ENCODE measurements at regions not wholly inside any gene's neighbourhood (a gene's known extent, or its start where the extent isn't known, plus 50 kb on each side); places are given as distances from the start of the nearest gene placed in this dataset.

DNA sequence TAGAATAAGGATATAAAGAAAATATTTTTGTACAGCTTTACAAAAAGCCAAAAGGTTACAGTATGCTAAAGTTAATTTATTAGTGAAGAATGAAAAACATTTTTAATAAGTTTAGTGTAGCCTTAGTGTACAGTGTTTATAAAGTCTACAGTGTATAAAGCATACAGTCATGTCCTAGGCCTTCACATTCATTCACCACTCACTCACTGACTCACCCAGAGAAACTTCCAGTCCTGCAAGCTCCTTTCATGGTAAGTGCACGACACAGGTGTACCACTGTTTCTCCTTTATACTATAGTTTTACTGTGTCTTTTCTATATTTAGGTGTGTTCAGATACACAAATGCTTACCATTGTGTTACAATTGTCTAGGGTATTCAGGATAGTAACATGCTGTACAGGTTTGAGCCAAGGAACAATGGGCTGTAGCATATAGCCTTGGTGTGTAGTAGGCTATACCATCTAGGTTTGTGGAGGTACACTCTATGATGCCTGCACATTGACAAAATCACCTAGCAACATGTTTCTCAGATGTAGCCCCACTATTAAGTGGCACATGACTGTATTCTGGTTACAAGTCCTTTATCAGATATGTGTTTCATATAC, 197.1 kb upstream of the KBTBD8 start:
- Histone ChIP-seq H3K27me3 (ENCODE audit: insufficient read depth, poor library complexity, severe bottlenecking) (no peaks in the 10 kb centered on the region), H3K27ac (ENCODE audit: poor library complexity, severe bottlenecking) (no peak overlapping the region), H3K4me1 (ENCODE audit: insufficient read depth, poor library complexity, severe bottlenecking) (no peaks in the 10 kb centered on the region), H3K9me3 (ENCODE audit: severe bottlenecking) (no peaks in the 10 kb centered on the region), H3K36me3 (ENCODE audit: low read depth) (no peaks in the 10 kb centered on the region), H3K4me3 (ENCODE audit: severe bottlenecking) (no peak overlapping the region)
- TF ChIP-seq, protein P1, sequence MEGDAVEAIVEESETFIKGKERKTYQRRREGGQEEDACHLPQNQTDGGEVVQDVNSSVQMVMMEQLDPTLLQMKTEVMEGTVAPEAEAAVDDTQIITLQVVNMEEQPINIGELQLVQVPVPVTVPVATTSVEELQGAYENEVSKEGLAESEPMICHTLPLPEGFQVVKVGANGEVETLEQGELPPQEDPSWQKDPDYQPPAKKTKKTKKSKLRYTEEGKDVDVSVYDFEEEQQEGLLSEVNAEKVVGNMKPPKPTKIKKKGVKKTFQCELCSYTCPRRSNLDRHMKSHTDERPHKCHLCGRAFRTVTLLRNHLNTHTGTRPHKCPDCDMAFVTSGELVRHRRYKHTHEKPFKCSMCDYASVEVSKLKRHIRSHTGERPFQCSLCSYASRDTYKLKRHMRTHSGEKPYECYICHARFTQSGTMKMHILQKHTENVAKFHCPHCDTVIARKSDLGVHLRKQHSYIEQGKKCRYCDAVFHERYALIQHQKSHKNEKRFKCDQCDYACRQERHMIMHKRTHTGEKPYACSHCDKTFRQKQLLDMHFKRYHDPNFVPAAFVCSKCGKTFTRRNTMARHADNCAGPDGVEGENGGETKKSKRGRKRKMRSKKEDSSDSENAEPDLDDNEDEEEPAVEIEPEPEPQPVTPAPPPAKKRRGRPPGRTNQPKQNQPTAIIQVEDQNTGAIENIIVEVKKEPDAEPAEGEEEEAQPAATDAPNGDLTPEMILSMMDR (IDR thresholded peaks at IDR 0.05; ENCODE audit: poor library complexity, severe bottlenecking) = no peak
- ATAC-seq (ENCODE audit: low read depth) = peak; percentile 82
- no peak for DNase-seq (ENCODE audit: low spot score)

DNA sequence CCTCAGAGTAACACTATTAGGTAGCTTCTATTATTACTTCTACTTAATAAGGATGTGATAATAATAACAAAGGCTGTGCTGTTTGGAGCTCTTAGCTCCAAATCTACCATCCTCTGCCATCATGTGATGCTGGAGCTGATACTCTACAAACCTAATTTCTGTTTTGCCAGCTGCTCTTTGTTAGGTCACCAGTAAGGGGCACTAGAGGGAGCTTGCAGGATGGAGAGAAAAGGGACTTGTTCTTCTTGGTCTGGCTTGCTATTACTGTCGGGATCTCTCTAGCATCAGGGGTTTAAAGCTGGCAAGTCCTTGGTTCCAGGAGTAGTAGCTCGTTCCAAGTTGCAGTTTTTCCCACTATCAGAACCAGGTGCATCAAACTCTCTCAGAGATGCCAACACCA, 194.9 kb upstream of the KBTBD8 start:
- Histone ChIP-seq H3K9me3 (ENCODE audit: severe bottlenecking) (no peaks in the 10 kb centered on the region), H3K36me3 (ENCODE audit: low read depth) (no peaks in the 10 kb centered on the region), H3K27me3 (ENCODE audit: insufficient read depth, poor library complexity, severe bottlenecking) (no peaks in the 10 kb centered on the region), H3K27ac (ENCODE audit: poor library complexity, severe bottlenecking) (no peak overlapping the region), H3K4me1 (ENCODE audit: insufficient read depth, poor library complexity, severe bottlenecking) (no peaks in the 10 kb centered on the region), H3K4me3 (ENCODE audit: severe bottlenecking) (no peak overlapping the region)
- TF ChIP-seq, protein P1 (IDR thresholded peaks at IDR 0.05; ENCODE audit: poor library complexity, severe bottlenecking) = no peak
- DNase-seq (ENCODE audit: low spot score) = no peak
- ATAC-seq (ENCODE audit: low read depth) = no peak

DNA sequence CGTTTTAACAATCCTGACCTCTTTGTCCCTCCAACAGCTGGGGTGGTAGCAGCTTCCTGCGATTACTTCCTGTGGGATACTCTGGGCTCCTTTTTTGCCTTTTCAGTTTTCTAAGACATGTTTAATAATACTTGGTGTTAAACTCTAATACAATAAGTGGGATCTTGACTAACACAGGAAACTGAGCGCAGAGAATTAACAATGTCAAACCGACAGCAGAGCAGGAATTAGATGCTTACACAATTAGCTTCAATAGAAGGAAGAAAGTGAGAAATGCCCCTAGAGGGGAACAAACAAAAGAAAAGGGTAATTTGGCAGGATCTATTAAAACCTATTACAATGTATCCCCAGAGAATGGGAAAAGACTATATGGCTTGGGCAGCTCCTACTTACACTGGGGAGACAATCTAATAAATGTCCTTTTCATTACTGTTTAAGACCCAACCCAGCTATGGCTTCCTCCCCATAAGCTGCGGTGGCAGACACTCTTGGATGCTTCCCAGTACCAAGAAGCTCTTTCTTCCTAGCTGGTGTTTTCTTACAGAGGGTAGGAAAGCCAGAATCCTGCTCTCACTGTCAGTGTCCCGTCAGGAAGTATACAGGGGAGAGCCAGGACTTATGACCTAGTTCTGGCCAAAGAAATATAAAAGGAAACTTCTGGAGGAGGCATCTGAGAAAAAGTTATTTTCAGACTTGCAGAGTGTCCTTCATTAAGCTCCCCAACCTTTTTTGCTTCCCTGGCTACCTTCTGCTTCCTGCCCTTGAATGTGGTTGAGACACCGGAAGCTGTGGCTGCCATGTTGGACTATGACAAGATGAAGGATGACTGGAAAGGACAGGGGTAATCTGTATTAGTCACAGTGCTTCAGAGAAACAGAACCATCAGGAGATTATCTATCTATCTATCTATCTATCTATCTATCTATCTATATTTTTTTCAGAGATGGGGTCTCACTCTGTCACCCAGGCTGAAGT, 194.1 kb upstream of the KBTBD8 start:
- H3K4me1 ChIP-seq (ENCODE audit: insufficient read depth, poor library complexity, severe bottlenecking) = no peaks in the 10 kb centered on the region
- H3K36me3 ChIP-seq (ENCODE audit: low read depth) = no peaks in the 10 kb centered on the region
- ATAC-seq (ENCODE audit: low read depth) (no peak), DNase-seq (ENCODE audit: low spot score) (no peak)
- H3K27me3 ChIP-seq (ENCODE audit: insufficient read depth, poor library complexity, severe bottlenecking) = no peaks in the 10 kb centered on the region
- no peaks in the 10 kb centered on the region for H3K9me3 ChIP-seq (ENCODE audit: severe bottlenecking)
- TF ChIP-seq, protein P1 (IDR thresholded peaks at IDR 0.05; ENCODE audit: poor library complexity, severe bottlenecking) = no peak
- H3K4me3 ChIP-seq (ENCODE audit: severe bottlenecking) = no peak overlapping the region
- no peak overlapping the region for H3K27ac ChIP-seq (ENCODE audit: poor library complexity, severe bottlenecking)

DNA sequence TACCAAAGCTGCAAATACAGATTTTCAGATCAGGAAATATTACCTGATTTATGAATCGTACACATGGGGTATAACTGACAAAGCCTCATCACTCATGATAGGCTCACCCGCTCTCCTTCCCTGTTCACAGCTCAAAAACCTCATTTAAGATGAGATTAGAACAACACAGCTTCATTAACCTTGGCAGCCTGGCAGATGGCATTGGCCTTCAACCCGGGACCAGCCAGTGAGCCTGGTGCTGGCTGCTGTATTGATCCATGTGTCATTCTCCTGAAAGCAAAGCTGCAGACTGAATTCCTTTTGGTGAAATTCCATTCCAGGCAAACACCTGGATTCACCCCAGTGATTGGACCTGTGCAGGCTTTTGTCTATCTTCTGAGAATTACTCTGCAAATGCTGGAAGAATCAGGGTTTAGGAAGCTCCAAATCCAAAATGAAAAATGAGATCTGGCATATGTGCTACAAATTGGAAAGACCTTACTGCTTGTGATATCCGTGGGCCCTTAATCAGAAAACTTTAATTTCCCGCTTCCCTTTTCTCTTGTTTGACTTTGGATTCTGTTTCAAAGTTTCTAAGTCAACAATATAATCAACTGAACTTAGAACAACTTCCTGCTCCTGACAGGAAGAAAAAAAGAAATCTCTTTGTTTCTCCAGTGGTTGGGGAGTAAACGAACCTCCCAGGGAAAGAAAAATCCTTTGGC, 189.1 kb upstream of the KBTBD8 start:
- Histone ChIP-seq H3K4me3 (ENCODE audit: severe bottlenecking) (no peak overlapping the region), H3K4me1 (ENCODE audit: insufficient read depth, poor library complexity, severe bottlenecking) (no peaks in the 10 kb centered on the region), H3K36me3 (ENCODE audit: low read depth) (no peaks in the 10 kb centered on the region), H3K27ac (ENCODE audit: poor library complexity, severe bottlenecking) (no peak overlapping the region), H3K9me3 (ENCODE audit: severe bottlenecking) (no peaks in the 10 kb centered on the region), H3K27me3 (ENCODE audit: insufficient read depth, poor library complexity, severe bottlenecking) (no peaks in the 10 kb centered on the region)
- ATAC-seq (ENCODE audit: low read depth) (no peak), DNase-seq (ENCODE audit: low spot score) (no peak)
- TF ChIP-seq, protein P1 (IDR thresholded peaks at IDR 0.05; ENCODE audit: poor library complexity, severe bottlenecking) = no peak
